ENCODE measurements at regions not wholly inside any gene's neighbourhood (a gene's known extent, or its start where the extent isn't known, plus 50 kb on each side); places are given as distances from the start of the nearest gene placed in this dataset.

- H3K27ac ChIP-seq (ENCODE audit: insufficient read depth, low read length): no peak overlapping the region
- ATAC-seq (ENCODE audit: low read depth) (no peak), DNase-seq (no peak)
- no peak overlapping the region for H4K91ac ChIP-seq (ENCODE audit: insufficient read depth, low read depth, low read length)
- ChIA-PET CTCF (no interaction called here), POLR2A (ENCODE audit: unreplicated experiment) (no interaction called here)
- intact Hi-C loops (cut with micrococcal nuclease) (no loop called here), dilution Hi-C loops (cut with HindIII; ENCODE audit: low sequenced_read_pairs, unreplicated experiment) (no loop called here), in situ Hi-C loops (cut with MboI; ENCODE audit: low sequenced_read_pairs) (no loop called here)
- H3K4me1 ChIP-seq (ENCODE audit: control insufficient read depth, insufficient read depth, low read length): no peaks in the 10 kb centered on the region
- no peak overlapping the region for H3K4me2 ChIP-seq (ENCODE audit: low read depth, low read length)
- H3K9ac ChIP-seq (ENCODE audit: low read depth, low read length): no peak overlapping the region
- peaks cover 7% of the 10 kb centered on the region; the same call in 1 of the 2 replicates for H3K9me3 ChIP-seq (ENCODE audit: control insufficient read depth, insufficient read depth, low read length)
- no peak overlapping the region for H3K18ac ChIP-seq (ENCODE audit: low read depth, low read length)
- H2BK15ac ChIP-seq (ENCODE audit: low read depth, low read length): no peak overlapping the region
- no TSS peak for BruUV-seq (replicated peaks)
- H3K9me1 ChIP-seq (ENCODE audit: insufficient read depth, low read length): no peaks in the 10 kb centered on the region
- H3K36me3 ChIP-seq (ENCODE audit: control insufficient read depth, insufficient read depth, low read length): no peaks in the 10 kb centered on the region
- H2AK5ac ChIP-seq (ENCODE audit: low read depth, low read length): no peak overlapping the region
- no peak overlapping the region for H3K23ac ChIP-seq (ENCODE audit: low read depth, low read length)
- H3K27me3 ChIP-seq (ENCODE audit: control insufficient read depth, insufficient read depth, low read length): peaks cover 5% of the 10 kb centered on the region
- H4K5ac ChIP-seq (ENCODE audit: low read depth, low read length): no peak overlapping the region
- H3K79me1 ChIP-seq (ENCODE audit: low read depth in 1 of 2, low read length in 2 of 2): no peaks in the 10 kb centered on the region
- no peak overlapping the region for H2AFZ ChIP-seq (replicated peaks; ENCODE audit: low read length, poor library complexity)
- H3K4me3 ChIP-seq (ENCODE audit: insufficient read depth, low read depth, low read length): no peak overlapping the region
- no peak for TF ChIP-seq BHLHE40 (IDR thresholded peaks at IDR 0.05; ENCODE audit: low read depth, low read length)
- H4K20me1 ChIP-seq (ENCODE audit: insufficient read depth, low read length): no peaks in the 10 kb centered on the region
- no peak overlapping the region for H2BK5ac ChIP-seq (ENCODE audit: low read depth, low read length, poor library complexity, severe bottlenecking)
- H2AK9ac ChIP-seq (replicated peaks; ENCODE audit: low read depth, low read length, poor library complexity): no peak overlapping the region
- H2BK20ac ChIP-seq (ENCODE audit: low read depth, low read length): no peak overlapping the region
- H4K8ac ChIP-seq (ENCODE audit: low read depth in 2 of 2, low read length in 2 of 2): no peak overlapping the region
- no peak overlapping the region for H3K4ac ChIP-seq (ENCODE audit: low read depth, low read length)
- no peak overlapping the region for H3K56ac ChIP-seq (ENCODE audit: extremely low read depth, insufficient read depth, low read length)
- H3K14ac ChIP-seq (replicated peaks; ENCODE audit: low read depth, low read length): no peak overlapping the region
- WGBS, 2 experiments (ENCODE audit: extremely low coverage in 2 of 2, insufficient read length in 1 of 2): no CpG with 5 or more reads among the region's 1 CpG
- no peak overlapping the region for H2BK120ac ChIP-seq (ENCODE audit: low read depth, low read length)
Measured at GRCh38 chr5:171728686-171729085, 56.9 kb upstream of the SMIM23 start.
